IPS-NIHi7 (cell line): ENCODE measurements at regions not wholly inside any gene's neighbourhood (a gene's known extent, or its start where the extent isn't known, plus 50 kb on each side); places are given as distances from the start of the nearest gene placed in this dataset.

Source experiments
- DNase-seq: peaks from one replicate; pipeline ENCODE4 v3.0.0; 2012; ENCODE audit warnings: mixed read lengths; ENCODE audit errors: extremely low spot score

DNA sequence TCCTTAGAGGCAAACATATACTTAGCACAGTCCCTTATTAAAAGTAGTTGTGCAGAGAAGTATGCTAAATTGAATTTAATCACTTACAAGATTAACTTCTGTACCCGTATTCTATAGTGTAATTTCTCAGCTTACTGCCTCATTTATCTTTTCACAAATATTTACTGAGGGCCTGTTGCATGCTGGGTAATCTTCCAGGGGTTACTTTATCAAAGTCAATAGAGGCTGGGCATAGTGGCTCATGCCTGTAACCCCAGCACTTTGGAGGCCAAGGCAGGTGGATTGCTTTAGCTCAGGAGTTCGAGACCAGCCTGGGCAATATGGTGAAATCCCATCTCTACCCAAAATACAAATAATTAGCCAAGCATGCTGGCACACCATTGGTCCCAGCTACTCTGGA, 111.7 kb upstream of the RAB27B start:
- no peak for DNase-seq

DNA sequence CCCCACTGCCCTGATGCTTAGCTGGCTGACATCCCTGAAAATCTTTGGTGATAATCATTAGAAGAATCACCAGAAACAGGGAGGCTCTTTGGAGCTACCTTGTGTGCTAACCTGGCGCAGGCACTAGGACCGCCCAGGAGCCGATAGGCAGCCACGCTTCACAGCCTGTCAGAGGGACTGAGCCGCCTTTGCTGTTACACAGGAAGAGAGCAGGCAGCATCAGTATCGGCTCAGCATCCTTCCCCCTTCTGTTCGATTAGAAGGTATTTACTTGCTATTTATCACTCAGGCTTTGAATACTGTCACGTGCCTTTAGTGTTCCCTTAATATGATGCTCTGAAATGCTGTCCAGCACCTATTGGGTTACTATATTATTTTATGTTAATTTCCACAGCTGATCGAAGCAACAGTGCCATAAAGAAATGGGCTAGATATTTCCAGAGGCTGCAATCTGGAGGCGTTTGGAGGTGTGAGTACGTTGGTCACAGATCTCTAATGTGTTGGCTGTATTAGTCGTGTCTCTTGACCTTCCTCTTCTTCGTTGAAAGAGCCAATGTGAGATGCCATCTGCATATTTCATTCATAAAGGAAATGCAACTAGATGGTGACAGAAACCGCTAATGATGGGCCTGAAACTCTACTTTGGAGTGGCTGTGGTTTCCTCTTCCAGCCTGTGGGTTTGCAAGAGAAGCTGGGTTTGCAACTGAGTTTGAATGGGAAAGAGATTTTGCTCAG, 110.4 kb upstream of the RAB27B start:
- DNase-seq: peak; percentile 76

DNA sequence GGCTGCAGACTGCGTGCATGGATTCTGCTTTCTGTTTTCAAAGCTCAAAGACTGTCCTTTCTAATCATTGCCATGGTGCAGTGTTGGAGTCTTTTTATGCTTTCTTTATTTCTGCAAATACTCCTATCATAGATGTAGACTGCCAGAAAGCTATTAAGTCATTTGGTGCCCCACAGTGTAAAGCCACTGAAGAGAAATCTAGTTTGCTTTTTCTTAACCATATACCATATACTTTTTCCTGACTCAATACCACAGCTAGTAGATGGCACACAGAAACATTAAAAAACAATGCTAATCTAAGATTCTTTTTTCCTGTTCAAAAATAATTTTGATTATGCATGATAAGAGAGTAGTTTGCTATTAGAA, 109.9 kb upstream of the RAB27B start:
- no peak for DNase-seq

DNA sequence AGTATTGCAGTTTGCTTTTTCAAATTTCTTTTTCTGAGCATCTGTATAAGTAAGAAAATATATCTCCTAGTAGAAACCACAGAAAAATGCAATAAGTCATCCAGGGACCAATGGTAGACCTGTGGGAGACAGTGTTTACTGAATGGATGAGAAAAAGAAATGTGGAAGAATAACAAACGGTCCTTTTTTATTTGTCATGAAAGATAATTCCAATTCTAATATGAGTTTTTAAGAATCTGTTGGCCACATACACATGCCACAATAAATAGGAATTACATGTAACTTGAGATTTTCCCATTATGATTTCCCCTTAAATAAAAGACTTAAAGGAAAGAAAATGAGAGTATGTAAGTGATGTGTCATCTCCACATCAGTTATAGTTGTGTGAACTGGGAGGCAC, 107.7 kb upstream of the RAB27B start:
- no peak for DNase-seq

GRCh38 chr18:54726143-54726542, 102.1 kb upstream of the RAB27B start:
- DNase-seq: no peak

- DNase-seq: no peak
Measured at GRCh38 chr18:54734059-54734458, 94.2 kb upstream of the RAB27B start.

- no peak for DNase-seq
Measured at GRCh38 chr18:54736981-54737380, 91.3 kb upstream of the RAB27B start.

DNA sequence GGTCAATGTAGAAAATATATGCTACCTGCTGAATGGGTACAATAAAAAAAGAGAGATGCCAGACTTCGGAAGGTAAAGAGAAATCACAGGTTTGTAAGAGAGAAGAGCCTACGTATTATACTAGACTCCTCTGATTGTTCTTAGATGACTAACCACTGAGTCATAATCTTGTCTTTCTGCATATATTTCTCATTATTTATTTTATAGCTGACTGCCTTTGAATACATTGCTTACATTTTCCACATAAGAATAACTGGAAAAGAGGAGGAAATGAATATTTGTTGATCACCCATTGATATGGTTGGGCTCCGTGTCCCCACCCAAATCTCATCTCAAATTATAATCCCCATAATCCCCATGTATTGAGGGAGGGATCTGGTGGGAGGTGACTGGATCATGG, 90.3 kb upstream of the RAB27B start:
- DNase-seq: no peak

DNA sequence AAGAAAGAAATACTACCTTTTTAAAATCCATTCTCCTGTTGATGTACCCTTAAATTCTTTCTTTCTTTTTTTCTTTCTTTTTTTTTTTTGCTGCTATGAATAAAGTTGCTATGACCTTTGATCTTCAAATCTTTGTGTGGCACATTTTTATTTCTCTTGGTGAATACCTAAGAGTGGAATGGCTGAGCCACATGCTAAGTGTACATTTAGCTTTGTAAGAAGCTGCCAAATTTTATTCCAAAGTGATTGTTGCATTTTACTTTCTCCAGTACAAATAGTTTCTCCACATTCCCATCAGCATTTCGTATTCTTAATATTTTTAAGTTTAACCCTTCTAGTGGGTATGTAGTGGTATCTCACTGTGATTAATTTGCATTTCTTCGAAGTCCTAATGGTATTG, 88.8 kb upstream of the RAB27B start:
- DNase-seq: no peak

- no peak for DNase-seq
Measured at GRCh38 chr18:54740136-54740846, 88.0 kb upstream of the RAB27B start.

DNA sequence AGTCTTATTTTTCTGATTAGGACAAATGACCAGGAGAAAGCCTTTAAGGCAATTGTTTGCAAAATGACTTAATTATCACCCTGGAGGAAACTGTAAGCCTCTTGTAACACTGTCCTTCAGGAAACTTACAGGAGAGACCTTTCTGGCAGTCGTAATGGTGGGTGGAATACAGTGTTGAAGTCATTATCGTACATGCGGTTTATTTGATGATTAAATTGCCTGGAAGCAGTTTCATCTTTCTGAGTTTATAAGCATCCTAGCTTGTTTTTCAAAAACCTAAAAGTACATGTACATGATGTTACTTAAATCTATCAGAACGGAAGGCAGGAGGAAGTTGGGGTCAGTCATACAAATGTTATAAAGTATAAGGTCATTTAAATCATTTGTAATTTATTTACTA, 86.2 kb upstream of the RAB27B start:
- DNase-seq: no peak

- DNase-seq: no peak
Measured at GRCh38 chr18:54742659-54743604, 85.3 kb upstream of the RAB27B start.

GRCh38 chr18:54743605-54743995, 84.7 kb upstream of the RAB27B start:
- DNase-seq: no peak

GRCh38 chr18:54749291-54749690, 79.0 kb upstream of the RAB27B start:
- DNase-seq: no peak

GRCh38 chr18:54750350-54750749, 77.9 kb upstream of the RAB27B start:
- no peak for DNase-seq

DNA sequence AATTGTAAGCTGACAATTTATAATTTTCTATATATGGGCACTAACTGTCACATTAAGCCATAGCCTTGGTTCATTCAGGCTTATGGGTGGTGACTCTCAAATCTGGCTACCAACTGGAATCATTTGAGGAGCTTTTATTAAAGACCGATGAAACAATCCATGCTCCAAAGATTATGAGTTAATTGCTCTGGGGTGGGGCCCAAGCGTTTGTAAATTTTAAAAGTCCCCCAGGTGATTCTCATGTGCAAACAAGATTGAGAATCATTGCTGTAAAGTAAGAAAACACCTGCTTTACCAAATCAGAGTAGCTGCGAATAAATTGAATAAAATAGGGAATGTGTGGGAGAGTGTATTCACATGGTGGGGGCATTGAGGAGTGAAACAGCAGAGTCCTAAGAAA, 76.1 kb upstream of the RAB27B start:
- DNase-seq: no peak

DNA sequence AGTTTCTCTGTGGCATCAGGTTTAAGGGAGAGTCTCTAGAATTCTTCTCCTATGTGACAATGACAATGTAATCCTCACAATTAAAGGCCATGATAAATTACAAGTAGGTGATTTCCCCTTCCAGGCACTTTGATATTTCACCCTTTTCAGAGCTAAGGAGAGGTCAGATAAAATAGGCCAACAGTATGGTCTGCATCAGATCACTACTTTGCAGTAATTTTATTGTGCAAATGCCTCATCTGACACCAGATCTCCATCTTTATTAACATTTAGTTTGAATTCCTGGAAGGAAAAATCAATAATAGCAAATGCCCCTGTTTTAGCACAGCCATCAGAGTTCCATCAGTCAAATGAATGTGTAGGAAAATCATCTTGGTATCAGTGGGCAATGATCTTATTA, 72.8 kb upstream of the RAB27B start:
- DNase-seq: no peak

DNA sequence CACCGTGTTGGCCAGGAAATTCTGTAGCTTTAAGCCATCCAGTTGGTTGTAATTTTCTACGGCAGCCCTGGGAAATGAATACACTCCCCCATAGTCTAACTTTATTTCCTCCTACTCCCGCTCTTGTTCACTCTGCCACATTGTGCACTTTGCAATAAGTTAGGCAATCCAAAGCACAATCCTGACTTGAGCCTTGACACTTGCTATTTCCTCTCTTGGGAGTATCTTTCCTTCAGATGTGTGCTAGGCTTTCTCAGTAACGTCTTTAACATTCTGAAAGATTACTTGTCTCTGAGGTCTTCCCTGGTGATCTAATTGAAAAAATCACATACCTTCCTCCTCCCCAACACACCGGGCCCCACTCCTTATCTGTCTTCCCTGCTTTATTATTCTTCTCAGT, 65.9 kb upstream of the RAB27B start:
- no peak for DNase-seq

DNA sequence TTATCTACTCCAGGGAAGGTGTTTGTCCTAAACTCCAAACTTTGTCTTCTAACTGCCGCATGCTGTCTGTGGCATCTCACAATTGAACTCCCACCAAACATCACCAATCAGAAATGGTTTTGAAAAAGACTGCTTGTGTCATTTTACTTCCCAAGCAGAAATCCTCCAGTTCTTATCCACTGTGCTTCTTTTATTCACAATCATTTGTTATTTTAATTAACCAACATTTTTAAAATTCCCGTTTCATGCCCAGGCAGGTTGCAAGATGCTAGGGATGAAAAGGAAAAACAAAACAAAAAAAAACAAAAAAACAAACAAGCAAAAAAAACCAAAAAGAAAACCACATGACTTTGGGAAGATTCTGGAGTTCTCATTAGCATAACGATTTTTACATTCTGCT, 63.5 kb upstream of the RAB27B start:
- no peak for DNase-seq

DNA sequence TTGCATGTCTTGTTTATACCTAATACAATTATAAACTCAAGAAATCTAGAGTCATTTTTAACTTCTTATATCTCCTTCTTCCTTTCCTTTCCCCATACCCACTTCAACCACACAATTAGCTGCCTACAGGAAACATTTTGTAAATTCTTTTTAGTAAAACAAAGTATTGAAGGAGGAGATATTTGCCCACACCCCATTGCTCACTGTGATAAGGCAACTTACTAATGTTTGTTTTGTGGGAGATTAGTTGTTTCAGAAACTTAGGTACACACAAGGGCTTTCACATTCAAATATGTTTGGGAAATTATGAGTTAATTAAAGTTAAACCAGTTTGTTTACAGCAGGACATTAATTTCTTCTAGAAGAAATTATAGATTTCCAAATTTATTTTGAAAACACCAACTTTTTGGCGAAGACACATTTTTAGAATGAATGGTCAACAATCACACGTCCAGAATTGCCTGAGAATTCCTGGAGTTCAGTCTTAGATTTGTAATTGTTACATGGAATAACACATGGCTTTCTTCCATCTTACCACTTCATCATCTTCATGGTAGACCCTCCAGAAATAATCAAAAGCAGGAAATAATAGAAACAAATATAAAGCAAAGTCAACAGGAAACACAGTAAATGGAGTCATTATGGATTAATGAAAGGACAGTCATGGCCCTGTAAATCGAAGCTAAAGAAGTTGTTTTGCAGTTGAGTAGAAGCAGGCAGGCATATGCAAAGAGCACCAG, 62.5 kb upstream of the RAB27B start:
- no peak for DNase-seq

GRCh38 chr18:54766634-54767033, 61.6 kb upstream of the RAB27B start:
- DNase-seq: no peak

- no peak for DNase-seq
Measured at GRCh38 chr18:54767098-54767497, 61.2 kb upstream of the RAB27B start.
